NT2/D1 (cell line): ENCODE measurements at regions not wholly inside any gene's neighbourhood (a gene's known extent, or its start where the extent isn't known, plus 50 kb on each side); places are given as distances from the start of the nearest gene placed in this dataset.

Experiments
- SUZ12 ChIP-seq: IDR thresholded peaks from 2 replicates; pipeline ENCODE4 v1.6.1; 2011; ENCODE audit not compliant: insufficient read length, insufficient read depth; ENCODE audit errors: extremely low read depth
- ZNF274 ChIP-seq: IDR thresholded peaks from 2 replicates; pipeline ENCODE4 v1.6.1; 2011; ENCODE audit warnings: mild to moderate bottlenecking, low read depth, low read length

DNA sequence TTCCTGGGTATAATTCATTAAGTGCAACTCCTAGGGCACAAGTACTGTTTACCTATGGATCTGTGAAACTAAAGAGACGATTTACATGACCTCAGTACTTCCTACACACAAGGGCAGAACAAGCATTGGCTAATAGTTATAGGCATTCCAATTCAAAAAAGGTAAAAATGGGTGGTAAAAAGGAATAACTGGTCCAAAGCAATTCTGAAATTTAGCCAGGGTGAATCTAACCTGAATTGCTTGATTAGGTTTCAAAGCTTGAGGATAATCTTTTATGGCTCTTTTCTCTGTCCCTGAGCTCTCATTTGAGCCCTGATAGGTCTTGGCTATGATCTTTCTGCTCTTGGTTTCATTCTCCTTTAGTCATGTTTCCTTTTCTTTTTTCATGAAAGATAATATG is 52.3 kb upstream of the CALCR start:
- TF ChIP-seq SUZ12 (no peak), ZNF274 (no peak)
